ENCODE measurements at regions not wholly inside any gene's neighbourhood (a gene's known extent, or its start where the extent isn't known, plus 50 kb on each side); places are given as distances from the start of the nearest gene placed in this dataset.

DNA sequence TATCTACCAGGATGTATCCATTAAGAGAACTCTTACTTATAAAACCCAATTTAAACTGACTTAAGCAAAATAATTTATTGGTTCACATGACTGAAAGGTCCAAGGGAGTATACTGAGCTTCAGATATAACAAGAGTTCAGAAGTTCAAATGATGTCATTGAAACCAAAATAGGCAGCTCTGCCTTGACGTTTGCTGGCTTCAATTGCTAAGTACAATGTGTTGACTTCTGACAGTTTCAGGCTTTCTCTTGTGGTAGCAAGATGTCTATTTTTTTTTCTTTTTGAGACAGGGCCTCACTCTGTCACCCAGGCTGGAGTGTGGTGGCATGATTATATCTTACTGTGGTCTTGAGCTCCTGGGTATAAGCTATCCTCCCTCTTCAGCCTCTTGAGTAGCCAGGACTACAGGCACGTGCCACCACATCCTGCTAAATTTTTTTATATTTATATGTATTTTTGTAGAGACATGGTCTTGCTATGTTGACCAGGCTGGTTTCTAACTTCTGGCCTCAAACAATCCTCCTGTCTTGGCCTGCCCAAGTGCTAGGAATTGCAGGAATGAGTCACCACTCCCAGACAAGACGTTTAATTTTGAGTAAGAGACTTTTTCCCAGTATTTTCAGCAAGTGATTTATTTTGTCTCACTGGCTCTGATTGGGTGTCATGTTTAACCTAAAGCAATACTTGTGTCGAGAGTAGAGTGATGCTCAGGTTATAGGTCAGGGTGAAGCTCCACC lies 184.8 kb downstream of the NR4A2 start:
- TF ChIP-seq POLR2A (IDR thresholded peaks at IDR 0.05) (no peak), CTCF (IDR thresholded peaks at IDR 0.05) (no peak), EP300 (IDR thresholded peaks at IDR 0.05) (no peak)

Data from ovary (tissue), 3 donors.